Liver (tissue), 3 donors: ENCODE measurements at regions not wholly inside any gene's neighbourhood (a gene's known extent, or its start where the extent isn't known, plus 50 kb on each side); places are given as distances from the start of the nearest gene placed in this dataset.

Experiments used
- SP1 ChIP-seq: IDR thresholded peaks from 2 replicates; pipeline ENCODE4 v1.6.1; 2018; ENCODE audit warnings: antibody characterized with exemption, mild to moderate bottlenecking
- YY1 ChIP-seq: IDR thresholded peaks from 2 replicates; pipeline ENCODE4 v1.6.1; 2016; ENCODE audit warnings: antibody characterized with exemption, mild to moderate bottlenecking
- TF ChIP-seq, protein P1 (sequence below): fragments of 150-350 bp; IDR thresholded peaks from 2 replicates; pipeline ENCODE4 v1.5.1; 2017; ENCODE audit warnings: improper control_type of control experiment, low read depth, low read length; ENCODE audit not compliant: missing input control
- TF ChIP-seq, protein P2 (sequence below): IDR thresholded peaks from 2 replicates; pipeline ENCODE4 v1.6.1; 2016; ENCODE audit warnings: antibody characterized with exemption
- donor health status: healthy.
- donor health status: healthy.

DNA sequence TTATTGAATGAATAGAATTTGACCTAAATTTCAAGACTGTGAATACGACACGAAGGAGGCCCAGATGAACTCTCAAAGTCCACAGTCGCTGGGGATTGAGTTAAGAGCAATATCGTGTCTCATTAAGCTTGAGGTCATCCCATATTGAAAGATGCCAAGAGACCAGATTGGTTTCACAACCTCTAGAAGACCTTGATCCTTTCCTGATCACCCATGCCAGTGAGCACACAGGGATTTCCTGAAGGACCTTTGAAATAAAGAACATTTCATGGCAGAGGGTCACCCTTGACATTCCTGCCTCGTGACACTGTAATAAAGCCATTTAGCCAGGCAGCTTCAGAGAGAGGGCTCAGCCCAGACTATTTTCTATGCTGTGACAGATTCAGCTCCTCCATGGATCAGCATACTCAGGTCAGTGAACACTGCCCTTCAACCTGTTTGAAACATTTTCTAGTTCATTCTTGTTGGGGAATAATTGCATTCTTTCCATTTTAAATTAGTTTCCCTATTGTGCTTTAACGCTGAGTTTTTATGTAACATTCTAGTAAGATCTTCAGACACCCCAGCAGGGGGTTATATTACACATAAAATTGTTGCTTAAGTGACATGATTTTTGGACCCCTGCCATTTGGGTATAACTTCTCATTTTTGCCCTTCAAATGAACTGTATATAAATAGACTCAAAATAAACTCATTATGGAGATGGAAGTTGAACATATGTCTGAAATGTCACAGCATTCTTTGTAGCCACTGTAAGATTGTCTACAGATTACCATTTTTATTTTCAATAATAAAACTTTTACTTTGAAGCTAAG, 213.2 kb downstream of the C12orf50 start:
- TF ChIP-seq, protein P1, sequence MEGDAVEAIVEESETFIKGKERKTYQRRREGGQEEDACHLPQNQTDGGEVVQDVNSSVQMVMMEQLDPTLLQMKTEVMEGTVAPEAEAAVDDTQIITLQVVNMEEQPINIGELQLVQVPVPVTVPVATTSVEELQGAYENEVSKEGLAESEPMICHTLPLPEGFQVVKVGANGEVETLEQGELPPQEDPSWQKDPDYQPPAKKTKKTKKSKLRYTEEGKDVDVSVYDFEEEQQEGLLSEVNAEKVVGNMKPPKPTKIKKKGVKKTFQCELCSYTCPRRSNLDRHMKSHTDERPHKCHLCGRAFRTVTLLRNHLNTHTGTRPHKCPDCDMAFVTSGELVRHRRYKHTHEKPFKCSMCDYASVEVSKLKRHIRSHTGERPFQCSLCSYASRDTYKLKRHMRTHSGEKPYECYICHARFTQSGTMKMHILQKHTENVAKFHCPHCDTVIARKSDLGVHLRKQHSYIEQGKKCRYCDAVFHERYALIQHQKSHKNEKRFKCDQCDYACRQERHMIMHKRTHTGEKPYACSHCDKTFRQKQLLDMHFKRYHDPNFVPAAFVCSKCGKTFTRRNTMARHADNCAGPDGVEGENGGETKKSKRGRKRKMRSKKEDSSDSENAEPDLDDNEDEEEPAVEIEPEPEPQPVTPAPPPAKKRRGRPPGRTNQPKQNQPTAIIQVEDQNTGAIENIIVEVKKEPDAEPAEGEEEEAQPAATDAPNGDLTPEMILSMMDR, result no peak
- TF ChIP-seq, protein P2, sequence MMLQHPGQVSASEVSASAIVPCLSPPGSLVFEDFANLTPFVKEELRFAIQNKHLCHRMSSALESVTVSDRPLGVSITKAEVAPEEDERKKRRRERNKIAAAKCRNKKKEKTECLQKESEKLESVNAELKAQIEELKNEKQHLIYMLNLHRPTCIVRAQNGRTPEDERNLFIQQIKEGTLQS, result no peak
- TF ChIP-seq YY1 (peak; percentile 83), SP1 (peak; percentile 75)
